ENCODE measurements at regions not wholly inside any gene's neighbourhood (a gene's known extent, or its start where the extent isn't known, plus 50 kb on each side); places are given as distances from the start of the nearest gene placed in this dataset.

DNA sequence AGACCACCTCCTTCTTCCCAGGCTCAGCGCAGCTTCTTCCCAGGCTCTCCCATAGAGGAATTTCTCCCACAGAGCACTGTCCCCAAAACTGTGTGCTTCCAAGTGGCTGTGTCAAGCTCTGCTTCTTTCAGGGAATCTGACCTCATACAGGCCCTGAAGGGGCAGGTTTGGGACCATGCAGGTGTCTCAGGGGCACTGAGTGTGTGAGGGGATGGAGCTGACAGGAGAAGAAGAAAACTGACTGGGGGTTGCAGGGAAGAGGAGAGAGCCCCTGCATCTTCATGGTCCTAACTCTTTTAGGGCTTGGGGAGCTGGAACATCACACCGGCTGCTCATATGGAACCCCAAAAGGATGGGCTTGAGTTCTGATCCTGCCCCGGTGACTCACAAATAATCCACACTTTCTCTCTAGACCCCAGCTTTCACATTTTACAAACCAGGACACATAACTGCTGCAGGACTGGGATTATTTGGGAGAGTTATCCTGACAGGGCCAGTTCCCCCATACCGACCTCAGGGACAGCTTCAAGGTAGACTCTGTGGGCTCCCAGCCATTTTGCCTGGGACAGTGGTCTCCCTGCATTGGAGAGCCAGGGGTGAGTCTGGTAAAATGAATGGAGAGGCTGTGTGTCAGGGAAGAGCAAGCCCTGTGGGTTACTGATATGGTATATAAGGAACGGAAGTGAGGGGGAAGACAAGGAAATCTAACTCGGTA is 316.1 kb downstream of the TLE3 start:
- H3K4me1 Mint-ChIP-seq, result peaks cover 32% of the 10 kb centered on the region
- CTCF ChIA-PET, result no interaction called here
- H3K27ac Mint-ChIP-seq, result no peak overlapping the region
- peaks cover 8% of the 10 kb centered on the region for H3K9me3 Mint-ChIP-seq
- H3K4me3 Mint-ChIP-seq, result no peak overlapping the region
- no peak for DNase-seq
- no peaks in the 10 kb centered on the region for H3K36me3 Mint-ChIP-seq
- H3K27me3 Mint-ChIP-seq, result peaks cover 38% of the 10 kb centered on the region

DNA sequence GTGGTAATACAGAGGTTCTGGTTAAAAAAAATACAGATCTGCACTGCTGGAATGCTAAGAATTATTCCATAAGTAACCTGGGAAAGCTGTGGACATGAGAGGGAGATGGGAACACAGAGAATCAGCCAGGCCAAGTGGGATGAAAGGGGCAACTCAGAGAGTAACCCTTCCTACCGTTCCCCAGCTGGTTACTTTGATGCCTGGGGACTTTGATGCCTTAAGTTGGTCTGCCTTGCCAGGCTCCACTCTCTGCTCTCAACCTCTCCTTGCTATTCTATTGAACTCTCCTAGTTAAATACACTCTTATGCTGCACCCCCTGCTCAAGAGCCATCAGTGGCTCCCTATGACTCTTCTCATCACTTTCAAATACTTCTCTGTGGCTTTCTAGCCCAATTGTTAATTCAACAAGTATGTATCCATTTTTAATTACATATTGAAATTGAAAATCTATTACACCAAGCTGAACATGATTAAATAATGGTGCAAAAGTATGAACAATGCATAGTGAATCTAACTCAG is 315.5 kb downstream of the TLE3 start:
- H3K27me3 Mint-ChIP-seq, result peaks cover 38% of the 10 kb centered on the region
- CTCF ChIA-PET, result no interaction called here
- H3K36me3 Mint-ChIP-seq, result no peaks in the 10 kb centered on the region
- H3K4me1 Mint-ChIP-seq, result peaks cover 32% of the 10 kb centered on the region
- no peak for DNase-seq
- no peak overlapping the region for H3K27ac Mint-ChIP-seq
- H3K4me3 Mint-ChIP-seq, result no peak overlapping the region
- H3K9me3 Mint-ChIP-seq, result peaks cover 6% of the 10 kb centered on the region

DNA sequence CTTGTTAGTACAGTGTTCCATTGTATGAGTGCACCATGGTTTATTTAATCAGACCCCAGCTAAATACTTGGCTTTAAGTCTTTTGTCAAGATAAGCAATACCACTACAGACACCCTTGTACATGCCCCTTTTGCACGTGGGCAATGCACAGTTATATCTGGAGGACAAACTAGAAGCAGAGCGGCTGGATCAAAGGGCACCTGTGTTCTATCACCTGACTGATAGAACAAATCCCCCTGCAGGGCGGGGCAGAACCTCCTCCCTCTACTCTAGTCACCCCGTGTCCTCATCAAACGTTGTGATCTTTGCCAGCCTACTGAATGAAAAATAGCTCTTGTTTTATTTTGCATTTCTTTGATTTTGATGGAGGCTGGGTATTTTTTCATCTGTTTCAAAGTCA is 314.9 kb downstream of the TLE3 start:
- Mint-ChIP-seq H3K4me3 (no peak overlapping the region), H3K27me3 (peaks cover 43% of the 10 kb centered on the region), H3K27ac (no peak overlapping the region), H3K4me1 (peaks cover 32% of the 10 kb centered on the region), H3K9me3 (peaks cover 2% of the 10 kb centered on the region), H3K36me3 (no peaks in the 10 kb centered on the region)
- peak; percentile 54 for DNase-seq
- CTCF ChIA-PET, result no interaction called here

DNA sequence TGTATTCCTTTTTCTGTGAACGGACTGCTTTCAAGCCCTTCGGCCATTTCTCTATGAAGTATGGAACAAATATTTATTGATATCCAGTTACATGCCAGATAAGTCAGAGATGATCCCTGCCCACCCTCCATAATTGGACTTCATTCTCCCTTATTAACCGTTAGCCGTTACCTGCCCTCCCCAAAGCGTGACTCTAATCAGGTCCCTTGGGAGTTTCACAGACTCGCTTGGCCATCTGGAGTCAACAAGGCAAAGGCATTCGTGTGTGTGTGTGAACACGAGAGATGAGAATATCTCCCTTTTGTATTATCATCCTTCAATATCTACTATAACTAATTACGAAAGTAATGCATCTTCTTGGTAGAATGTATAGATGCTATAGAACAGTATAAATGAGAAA is 314.5 kb downstream of the TLE3 start:
- H3K9me3 Mint-ChIP-seq, result peaks cover 2% of the 10 kb centered on the region
- CTCF ChIA-PET, result no interaction called here
- no peaks in the 10 kb centered on the region for H3K36me3 Mint-ChIP-seq
- no peak overlapping the region for H3K4me3 Mint-ChIP-seq
- peaks cover 32% of the 10 kb centered on the region for H3K4me1 Mint-ChIP-seq
- H3K27ac Mint-ChIP-seq, result no peak overlapping the region
- H3K27me3 Mint-ChIP-seq, result peaks cover 40% of the 10 kb centered on the region
- no peak for DNase-seq

DNA sequence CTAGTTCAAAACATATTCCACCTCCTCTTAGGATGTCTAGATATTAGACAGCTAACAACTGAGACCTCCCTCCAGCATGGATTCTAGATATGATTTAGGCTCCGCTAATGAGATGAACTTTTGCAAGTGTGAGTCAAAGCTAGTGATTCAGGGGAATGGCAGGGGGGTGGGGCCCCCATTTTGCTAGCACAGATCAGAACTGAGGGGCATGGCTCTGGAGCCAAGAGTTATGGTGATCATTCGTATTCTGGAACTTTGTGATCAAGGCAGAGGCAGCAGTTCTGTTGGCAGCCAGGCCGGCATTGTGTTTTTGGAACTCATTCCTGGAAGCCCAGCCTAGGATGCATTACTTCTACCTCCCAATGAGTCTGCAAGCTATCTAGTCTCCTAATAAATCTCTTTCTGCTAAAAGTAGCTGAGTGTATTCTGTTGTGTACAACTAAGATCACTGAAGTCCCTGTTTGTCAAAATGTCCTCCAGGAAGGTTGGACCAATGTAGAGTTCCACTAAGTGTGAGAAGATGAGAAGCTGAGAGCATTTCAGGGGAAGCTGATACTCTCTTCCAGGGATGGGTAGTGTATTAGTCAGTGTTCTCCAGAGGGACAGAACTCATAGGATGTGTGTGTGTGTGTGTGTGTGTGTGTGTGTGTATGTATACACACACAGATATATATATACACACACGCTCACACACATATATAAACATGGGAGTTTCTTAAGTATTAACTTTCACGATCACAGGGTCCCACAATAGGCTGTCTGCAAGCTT is 312.7 kb downstream of the TLE3 start:
- Mint-ChIP-seq H3K9me3 (no peaks in the 10 kb centered on the region), H3K4me3 (no peak overlapping the region), H3K27me3 (peaks cover 39% of the 10 kb centered on the region), H3K36me3 (no peaks in the 10 kb centered on the region), H3K27ac (no peak overlapping the region), H3K4me1 (peaks cover 32% of the 10 kb centered on the region)
- CTCF ChIA-PET, result no interaction called here
- DNase-seq, result no peak

DNA sequence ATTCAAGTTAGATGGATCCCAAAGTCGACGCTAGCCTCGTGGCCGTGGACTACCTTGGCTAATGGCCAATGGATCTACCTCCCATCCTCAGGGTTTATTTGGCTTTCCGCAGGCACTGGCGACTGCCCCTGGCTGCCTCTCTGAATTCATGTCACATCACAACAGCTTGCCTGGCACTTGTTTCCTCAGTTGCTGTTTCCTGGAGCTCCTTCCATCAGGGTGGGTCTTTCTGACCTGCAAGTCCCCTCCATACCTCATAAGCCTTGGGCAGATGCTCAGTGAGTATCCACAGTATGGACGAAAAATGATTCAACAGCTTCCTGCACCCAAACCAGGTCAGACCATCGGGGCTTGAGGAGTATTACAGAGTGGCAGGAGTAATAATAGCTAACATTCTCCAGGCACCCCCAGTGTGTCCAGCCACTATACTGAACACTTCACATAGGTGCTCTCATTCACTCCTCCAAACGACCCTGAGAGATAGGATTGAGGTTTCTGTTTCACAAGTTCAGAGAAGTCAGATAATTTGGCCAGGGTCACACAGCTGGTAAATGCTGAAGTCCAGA is 311.5 kb downstream of the TLE3 start:
- H3K4me3 Mint-ChIP-seq, result no peak overlapping the region
- H3K4me1 Mint-ChIP-seq, result peaks cover 30% of the 10 kb centered on the region
- CTCF ChIA-PET, result no interaction called here
- H3K9me3 Mint-ChIP-seq, result peaks cover 4% of the 10 kb centered on the region
- no peak overlapping the region for H3K27ac Mint-ChIP-seq
- DNase-seq, result no peak
- H3K36me3 Mint-ChIP-seq, result no peaks in the 10 kb centered on the region
- H3K27me3 Mint-ChIP-seq, result peaks cover 29% of the 10 kb centered on the region

DNA sequence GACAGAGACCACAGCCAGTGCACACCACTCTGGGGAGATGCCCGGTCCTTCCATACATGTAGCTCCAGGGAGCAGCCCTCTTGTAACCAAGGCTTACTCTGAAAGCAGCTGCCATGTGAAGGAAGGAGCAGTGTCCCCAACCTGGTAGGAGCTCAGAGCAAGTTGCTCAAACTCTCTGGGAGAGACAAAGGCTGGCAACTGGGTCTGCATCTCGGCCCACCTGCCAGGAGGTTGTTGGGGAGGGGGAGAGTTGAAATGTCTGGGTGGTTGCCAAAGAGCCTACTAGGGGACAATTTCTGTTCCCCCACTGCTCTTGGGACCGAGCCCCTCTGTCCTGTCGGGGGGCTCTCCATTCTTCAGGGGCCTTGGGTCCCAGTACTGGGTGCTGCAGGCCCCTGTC is 309.9 kb downstream of the TLE3 start:
- CTCF ChIA-PET, result no interaction called here
- Mint-ChIP-seq H3K9me3 (peaks cover 8% of the 10 kb centered on the region), H3K4me3 (no peak overlapping the region), H3K4me1 (peaks cover 15% of the 10 kb centered on the region), H3K27ac (no peak overlapping the region), H3K36me3 (no peaks in the 10 kb centered on the region), H3K27me3 (peaks cover 33% of the 10 kb centered on the region)
- no peak for DNase-seq

DNA sequence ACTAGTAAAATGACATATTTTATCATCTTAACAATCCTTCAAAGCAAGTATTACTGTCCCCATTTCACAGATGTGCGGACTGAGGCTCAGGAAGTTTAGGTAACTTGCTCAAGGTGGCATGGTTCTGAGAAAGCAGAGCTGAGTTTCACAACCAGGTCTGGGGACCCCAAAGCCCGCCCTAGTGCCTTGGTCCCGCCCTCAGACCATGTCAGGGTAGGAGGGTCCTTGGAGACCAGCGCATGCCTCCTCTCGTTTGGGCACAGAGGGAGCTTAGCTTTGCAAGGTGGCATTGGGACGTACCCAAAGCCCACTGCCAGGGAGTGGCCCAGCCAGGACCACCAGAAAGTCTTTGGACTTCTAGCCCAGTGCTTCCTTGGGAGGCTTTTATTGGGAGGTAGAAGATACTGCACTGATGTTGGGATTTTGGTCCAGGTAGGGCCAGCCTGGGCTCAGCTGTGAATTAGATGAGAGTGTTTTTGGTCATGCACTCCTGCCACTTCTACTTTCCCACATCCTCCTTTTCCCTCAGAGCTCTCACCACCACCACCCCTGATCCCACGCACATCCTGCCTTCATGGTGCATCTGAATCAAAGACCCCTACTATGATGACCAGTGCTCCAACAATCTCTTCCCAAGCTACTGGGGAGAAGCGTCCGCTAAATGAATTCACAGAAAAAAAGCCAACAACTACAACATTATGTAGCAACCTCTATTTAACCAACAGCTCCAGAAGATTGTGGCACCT is 307.9 kb downstream of the TLE3 start:
- no peaks in the 10 kb centered on the region for H3K36me3 Mint-ChIP-seq
- no peak overlapping the region for H3K27ac Mint-ChIP-seq
- H3K4me1 Mint-ChIP-seq, result peaks cover 2% of the 10 kb centered on the region
- CTCF ChIA-PET, result no interaction called here
- peaks cover 45% of the 10 kb centered on the region for H3K27me3 Mint-ChIP-seq
- no peak for DNase-seq
- H3K4me3 Mint-ChIP-seq, result no peak overlapping the region
- peaks cover 8% of the 10 kb centered on the region for H3K9me3 Mint-ChIP-seq

DNA sequence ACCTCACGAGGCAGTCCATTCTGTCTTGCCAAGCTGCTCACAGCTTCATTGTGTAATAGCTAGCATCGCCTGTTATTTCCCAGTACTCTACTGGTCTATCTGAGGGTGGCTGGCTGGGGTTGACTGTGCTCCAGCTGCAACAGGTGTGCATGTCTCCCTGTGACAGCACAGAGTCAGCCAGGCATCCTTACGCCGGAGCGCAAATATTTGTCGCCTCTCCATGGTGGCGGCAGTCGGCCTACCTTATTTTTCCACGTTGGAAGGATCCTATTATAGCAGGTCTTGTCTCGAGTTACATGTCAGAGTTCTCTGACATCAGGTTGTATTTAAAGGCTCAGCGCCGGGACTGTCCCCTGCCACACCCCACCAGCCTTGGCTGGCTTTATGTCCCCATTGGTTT is 307.1 kb downstream of the TLE3 start:
- DNase-seq, result no peak
- no peak overlapping the region for H3K27ac Mint-ChIP-seq
- H3K27me3 Mint-ChIP-seq, result peaks cover 46% of the 10 kb centered on the region
- no peak overlapping the region for H3K4me3 Mint-ChIP-seq
- CTCF ChIA-PET, result no interaction called here
- no peaks in the 10 kb centered on the region for H3K4me1 Mint-ChIP-seq
- peaks cover 8% of the 10 kb centered on the region for H3K9me3 Mint-ChIP-seq
- no peaks in the 10 kb centered on the region for H3K36me3 Mint-ChIP-seq

DNA sequence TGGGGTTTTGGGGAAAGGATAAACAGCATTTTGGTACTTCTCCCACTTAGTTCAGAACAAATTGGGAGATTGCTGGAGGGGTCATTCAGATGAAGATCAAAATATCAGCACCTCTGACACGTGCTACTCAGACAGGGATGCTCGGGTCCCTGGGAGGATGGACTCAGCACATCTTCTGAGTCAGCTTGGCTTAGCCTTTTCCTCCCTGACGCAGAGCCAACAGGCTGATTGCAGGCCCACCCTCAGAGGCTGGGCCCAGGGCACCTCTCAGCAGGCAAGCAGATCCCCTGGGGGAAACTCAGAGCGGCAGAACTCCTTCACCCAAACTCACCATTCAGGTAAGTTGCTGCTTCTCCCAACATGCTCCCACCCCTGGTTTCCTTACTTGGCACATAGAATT is 304.9 kb downstream of the TLE3 start:
- H3K4me1 Mint-ChIP-seq, result no peaks in the 10 kb centered on the region
- peaks cover 8% of the 10 kb centered on the region for H3K9me3 Mint-ChIP-seq
- no peak overlapping the region for H3K4me3 Mint-ChIP-seq
- no peak for DNase-seq
- CTCF ChIA-PET, result no interaction called here
- peaks cover 41% of the 10 kb centered on the region for H3K27me3 Mint-ChIP-seq
- no peak overlapping the region for H3K27ac Mint-ChIP-seq
- H3K36me3 Mint-ChIP-seq, result no peaks in the 10 kb centered on the region

DNA sequence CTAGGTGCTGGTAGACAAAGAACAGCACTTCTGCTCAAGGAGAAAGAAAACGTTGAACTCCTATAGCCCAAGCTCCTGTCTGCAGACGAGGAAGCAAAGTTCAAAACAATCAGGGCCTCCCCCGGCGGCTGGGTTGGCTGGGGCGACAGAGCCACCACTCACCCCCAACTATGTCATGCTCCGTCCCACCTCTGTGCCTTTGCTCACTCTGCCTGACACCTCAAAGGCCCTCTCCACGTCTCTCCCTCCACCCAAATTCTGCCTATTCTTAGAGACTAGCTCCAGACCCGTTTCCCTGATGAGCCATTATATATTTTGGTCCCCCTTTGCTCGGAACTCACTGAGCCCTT is 304.3 kb downstream of the TLE3 start:
- Mint-ChIP-seq H3K36me3 (no peaks in the 10 kb centered on the region), H3K9me3 (peaks cover 8% of the 10 kb centered on the region), H3K4me1 (no peaks in the 10 kb centered on the region), H3K4me3 (no peak overlapping the region), H3K27me3 (peaks cover 46% of the 10 kb centered on the region), H3K27ac (no peak overlapping the region)
- no peak for DNase-seq
- CTCF ChIA-PET, result no interaction called here

DNA sequence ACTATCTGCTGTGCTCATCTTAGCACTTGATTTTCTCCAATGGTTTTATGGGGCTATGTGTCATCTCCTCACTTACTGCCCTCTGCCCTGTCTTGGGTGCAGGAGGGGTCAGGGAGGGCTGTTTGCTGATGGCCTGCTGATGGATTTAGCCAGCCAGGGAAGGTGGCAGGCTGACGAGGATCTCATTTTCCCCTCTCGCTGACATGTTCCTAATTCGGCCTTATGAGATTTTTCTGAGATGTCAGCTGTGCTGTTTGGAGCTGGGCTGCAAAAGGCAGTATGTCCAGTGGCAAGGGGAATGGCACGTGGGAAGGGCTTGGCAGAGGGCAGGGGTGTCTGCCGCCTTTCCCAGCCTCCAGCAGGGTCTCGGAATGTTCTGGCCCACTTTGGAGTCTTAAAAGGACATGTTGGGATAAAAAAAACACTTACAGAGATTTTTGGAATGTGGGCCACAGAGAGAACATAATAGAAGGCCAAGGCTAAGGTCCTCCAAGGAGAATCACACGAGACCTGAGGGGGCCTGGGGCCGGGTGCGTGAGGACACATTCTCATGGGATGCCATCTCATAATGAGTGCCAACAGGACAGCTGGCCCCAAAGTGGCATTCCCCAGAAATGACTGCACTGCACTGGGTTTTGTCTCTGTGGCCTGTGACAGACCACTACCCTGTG is 303.8 kb downstream of the TLE3 start:
- Mint-ChIP-seq H3K9me3 (peaks cover 8% of the 10 kb centered on the region), H3K4me1 (no peaks in the 10 kb centered on the region), H3K4me3 (no peak overlapping the region), H3K27me3 (peaks cover 50% of the 10 kb centered on the region), H3K36me3 (no peaks in the 10 kb centered on the region), H3K27ac (no peak overlapping the region)
- no peak for DNase-seq
- CTCF ChIA-PET, result no interaction called here

DNA sequence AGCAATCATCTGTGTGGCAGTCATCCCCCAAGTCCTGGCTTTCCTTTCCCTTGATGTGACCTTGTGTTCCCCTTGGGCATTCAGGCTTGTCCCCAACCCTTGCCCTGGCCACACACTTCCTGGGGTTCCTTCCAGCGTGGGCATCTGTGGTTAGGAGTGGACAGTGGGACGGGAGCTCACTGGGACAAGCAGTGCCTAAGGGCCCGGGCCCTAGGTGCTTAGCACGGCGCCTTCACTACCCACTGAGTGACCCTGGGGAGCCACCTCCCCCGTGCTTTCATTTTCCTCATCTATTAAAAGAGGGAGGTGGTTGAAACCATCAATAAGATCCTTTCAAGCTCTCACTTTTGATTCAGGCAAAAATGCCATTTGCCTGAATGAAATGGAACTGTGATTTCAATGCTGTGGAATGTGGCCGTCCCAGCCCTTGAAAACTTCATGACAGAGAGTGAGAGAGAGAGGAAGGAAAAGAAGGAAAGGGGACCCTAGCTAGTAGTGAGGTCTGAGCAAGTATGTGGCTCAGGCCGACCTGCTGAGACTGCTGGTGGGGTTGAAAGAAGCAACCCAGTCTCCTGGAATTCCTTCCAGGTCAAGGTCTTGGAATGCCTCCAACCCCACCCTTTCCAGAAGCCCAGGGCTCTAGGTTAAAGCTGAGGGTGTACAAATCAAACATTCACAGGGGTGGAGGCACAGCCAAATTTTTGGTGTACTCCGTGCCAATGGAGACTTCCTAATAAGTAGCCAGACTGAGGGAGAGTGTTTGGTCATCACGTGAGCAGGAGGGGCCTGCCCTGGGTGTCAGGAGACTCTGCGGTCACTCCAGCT is 302.9 kb downstream of the TLE3 start:
- CTCF ChIA-PET, result no interaction called here
- Mint-ChIP-seq H3K27me3 (peaks cover 44% of the 10 kb centered on the region), H3K27ac (no peak overlapping the region), H3K4me1 (no peaks in the 10 kb centered on the region), H3K4me3 (no peak overlapping the region), H3K9me3 (peaks cover 8% of the 10 kb centered on the region), H3K36me3 (no peaks in the 10 kb centered on the region)
- DNase-seq, result no peak
